ENCODE measurements at regions not wholly inside any gene's neighbourhood (a gene's known extent, or its start where the extent isn't known, plus 50 kb on each side); places are given as distances from the start of the nearest gene placed in this dataset.

DNA sequence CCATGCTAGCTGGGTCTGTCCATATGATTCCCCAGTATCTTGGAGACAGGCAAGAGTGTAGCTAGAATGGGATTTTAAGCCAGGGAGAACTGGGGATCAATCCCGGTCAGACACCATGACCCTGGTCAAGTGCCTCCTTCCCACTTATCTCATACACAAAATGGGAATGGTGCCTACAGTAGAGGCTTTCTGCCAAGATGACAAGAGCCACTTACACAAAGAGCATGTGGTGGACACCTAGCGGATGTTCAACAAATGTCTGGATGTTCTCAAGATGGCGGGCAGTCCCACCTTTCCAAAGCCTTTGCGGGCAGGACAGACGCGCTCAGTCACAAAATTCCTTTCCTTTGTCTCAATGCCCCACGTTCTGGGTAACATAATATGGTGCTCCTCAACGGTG lies 57.3 kb downstream of the MAF start:
- no peak for DNase-seq

DNA sequence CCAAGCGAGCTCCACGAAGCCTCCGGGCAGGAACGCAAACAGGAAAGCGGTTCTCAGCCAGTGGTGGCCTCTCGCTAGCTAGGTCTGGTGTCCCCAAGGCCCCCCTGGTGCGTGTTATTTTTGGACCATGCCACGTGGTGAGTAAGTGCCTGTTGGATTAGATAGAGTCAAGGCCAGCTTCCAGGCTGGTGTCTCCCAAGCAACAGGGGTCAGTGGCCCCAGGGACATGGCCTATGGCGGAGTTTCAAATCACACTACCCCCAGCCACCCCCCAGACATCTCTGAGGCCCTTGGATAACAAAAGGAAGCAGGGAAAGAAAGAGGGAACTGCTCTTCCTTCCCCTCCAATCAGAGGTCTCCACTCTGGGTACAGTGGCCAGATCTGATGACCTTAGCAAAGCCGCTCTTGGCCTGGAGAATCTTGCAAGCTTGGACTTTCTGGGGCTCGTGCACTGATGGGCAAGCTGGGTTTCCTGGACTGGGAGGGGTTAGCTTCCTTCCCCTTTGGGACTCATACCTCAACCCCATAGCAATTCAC lies 58.2 kb downstream of the MAF start:
- no peak for DNase-seq

DNA sequence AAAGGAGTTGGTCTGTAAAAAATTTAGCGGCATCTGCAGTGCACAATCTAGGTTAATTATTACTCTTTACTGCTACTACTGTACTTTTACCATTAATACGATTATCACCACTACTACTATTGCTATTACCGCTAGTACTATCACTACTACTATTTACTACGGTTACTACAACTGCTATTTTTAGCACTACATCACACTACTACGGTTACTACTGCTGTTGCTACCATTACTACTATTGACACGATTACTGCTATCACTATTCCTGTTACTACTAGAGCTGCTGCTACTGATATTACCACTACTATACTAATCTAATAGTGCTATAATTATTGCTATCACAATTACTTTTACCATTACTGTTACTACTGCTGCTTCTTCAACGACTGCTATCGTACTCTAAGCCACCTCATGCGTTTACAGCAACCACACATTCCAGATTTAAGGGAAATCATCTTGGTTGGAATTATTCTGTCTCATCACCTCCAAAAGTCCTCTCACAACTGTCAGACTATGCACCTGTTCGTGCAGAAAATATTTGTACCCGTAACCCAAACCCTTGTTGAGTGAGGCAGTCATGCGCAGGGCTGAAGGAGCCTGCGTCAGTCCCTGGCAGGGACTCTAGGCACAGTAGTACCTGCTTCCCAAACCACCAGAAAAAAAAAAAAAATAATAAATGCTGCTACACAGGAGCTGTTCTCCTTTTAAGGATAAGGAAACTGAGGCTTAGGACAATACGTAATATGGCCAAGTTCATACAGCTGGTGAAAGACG lies 59.5 kb downstream of the MAF start:
- no peak for DNase-seq

DNA sequence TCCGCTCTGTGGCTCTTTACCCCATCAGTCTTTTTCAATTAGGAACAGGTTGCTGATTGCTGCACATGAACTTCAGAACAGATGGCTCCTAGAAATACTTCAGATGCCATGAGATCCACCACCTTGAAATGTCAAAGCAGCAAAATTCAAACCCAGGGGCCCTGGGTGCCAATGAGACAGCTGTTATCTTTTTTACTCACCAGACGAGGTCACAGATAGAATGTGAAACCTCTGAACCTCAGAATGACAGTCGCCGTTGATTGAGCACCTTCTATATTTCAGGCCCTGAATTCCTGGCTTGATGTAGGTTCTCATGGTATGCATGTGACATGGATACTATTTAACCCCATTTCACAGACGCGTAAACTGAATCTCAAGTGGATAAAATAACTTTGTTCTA lies 63.0 kb downstream of the MAF start:
- no peak for DNase-seq

DNA sequence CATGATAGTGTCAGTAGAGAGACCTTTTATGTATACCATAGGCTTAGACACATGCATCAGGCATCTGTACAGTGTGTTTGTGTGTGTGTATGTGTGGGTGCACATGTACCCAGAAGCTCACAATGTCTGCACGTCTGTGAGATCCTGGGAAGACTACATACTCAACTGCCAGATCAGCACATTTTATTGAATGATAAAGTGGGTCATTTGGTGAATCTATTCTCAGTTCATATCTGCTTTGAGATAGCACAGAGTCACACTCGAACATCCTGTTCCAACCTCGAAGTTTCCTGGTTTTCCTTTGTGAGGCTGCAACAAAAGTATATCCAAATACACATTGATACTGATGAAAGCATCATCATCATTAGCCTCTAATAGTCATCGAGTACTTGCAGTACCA lies 63.6 kb downstream of the MAF start:
- no peak for DNase-seq

DNA sequence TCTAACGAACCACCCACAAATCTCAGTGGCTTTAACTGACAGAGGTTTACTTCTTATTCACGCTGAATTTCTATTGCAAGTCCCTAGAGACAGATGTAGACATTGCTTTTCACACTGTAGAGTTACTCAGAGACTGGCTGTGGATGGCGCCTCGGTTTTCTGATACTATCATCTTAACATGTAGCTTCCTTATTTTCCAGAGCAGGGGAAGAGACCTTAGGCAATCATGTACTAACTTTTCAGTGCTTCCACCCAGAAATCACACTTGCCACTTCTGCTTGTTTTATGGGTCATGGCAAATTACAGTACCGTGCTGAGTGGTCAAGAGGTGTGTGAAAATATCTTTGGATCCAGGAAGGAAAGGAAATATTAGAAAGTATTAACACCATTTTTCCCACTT lies 65.4 kb downstream of the MAF start:
- DNase-seq: no peak

DNA sequence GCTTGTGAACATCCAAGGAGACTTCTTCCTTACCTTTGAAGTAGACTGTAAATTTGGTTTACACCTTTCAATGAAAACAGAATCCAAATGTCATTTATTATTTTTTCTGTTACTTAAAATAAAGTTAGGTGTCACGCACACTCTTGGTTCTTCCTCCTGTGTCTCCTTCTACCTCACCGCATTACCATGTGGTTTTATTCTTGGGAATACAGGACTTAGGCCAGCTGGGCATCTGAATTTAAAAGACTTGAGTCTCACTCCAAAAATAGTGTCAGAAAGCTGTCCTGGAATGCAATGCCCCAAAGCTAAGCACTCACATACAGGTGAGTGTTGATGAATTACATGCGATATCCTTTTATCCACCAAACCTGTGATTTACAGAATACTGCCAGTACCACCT lies 66.4 kb downstream of the MAF start:
- DNase-seq: no peak

DNA sequence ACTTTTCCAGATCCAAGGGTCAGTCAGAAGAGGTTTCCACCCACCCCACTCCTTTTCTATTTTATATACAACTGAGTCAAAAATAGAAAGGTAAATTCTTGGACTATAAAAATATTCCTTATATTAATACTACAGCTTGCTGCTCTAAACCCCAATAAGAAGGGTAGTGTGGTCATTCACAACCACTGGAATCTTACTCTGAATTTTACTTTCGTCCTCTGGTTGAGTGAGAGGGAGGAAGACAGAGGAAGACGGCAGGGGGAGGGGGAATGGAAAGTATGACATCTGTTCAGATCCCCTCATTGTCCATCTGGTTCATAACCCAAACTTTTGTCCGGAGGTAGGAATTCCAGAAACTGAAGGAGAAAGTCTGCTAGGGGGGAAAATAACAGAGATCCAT lies 67.2 kb downstream of the MAF start:
- no peak for DNase-seq

DNA sequence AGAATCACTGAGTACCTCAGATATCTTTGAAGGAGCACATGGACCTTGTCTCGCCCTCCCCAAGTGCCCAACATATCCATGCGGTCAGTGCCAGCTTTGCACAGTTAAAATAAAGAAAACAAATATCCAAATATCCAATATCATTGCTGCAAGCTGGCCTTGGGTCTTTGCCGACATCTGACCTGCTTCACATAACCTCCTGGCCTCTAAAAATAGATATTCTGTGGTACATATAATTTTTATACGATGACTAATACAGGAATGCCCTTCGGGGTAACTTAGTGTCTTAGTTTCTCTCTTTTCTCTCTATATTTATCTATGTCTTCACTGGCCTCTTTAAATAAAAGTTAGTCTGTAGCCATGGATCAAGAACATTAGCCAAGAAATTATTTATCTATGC lies 67.8 kb downstream of the MAF start:
- no peak for DNase-seq

DNA sequence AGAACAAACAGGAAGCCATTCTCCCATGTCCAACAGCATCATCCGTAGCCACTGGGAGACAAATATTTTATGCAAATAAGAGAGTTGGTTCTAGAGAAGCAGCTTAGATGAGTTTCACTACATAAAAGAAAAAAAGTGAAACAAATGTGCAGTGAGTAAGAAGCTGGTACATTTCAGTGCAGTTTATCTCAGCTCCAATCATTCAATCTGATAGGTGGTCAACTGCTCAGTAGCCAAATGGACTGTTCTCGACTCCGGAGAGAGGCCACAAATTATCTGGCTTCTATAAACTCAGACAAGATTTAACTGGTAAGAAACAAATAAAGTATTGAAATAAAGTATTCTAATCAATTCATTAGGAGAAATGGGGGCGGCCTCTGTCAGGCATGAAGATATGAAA lies 68.3 kb downstream of the MAF start:
- no peak for DNase-seq

DNA sequence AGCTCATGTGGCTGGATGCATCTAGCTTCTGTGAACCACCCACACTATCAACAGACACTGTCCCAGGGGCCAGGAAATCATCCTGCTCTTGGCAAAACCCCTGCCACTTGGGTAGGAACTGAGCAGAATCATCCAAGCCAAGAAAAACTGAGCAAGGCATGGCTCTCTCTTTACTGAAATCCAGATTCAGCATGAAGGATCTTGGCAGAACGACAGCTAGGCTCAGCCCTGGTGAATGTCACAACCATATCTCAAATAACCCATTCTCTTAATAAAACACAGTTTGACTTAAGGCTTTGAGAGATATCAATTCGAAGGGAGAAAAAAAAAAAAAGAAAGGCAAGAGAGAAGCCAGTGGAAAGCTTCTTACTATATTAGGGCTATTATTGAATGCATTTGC lies 72.2 kb downstream of the MAF start:
- DNase-seq: no peak

DNA sequence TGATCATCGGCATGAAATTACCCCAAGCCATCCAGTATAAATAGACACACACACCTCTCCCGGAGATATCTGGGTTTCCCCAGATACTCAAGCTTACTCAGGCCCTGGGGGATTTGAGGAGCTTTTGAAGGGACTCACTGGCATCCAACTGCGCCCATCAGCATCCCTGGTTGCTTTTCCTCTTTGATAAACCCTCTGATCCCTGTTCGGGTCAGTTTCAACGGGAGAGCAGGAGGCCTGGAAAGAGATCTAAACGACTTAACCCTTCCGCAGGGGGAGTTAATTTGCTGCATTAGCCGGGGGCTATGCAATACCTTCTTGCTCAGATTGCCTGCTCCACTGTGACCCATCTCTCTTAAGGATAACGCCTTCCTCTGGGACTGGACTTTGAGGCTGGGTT lies 76.6 kb downstream of the MAF start:
- DNase-seq: no peak

DNA sequence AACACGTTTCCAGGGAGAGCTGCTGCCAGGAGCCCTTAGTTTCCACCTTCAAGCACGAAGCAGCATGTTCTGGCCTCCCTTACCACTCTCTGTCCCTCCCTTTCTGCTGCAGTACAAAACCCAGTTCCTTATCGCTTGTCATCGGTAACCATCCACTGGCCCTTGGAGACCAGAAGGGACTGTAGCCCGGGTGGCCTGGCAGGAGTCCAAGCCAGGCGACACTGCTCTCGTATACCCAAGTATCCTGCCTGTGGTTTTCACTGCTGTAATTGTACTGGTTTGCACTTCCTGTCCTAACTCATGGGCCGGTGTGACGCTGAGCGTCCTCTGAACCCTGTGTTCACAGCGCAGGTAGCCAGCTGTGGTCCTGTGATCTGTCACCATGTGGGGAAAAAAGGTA lies 81.1 kb downstream of the MAF start:
- no peak for DNase-seq

DNA sequence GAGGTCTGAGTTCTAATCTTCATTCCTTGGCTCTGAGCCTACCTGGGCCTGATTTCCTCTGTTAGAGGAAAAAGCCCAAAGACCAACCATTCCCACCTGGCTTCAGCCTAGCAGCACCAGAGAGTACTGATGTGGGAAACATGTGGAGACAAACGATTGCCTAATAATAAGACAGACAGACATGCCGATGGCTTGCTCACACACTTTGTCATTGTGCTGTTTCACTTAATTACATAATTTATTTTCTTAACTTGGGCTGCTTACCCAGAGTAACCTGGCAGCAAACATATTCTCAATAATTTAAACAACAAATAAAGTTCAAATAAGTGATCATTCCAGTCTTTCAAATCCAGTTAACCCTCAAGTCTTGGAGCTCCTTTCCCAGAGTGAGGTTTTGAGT lies 83.4 kb downstream of the MAF start:
- no peak for DNase-seq

DNA sequence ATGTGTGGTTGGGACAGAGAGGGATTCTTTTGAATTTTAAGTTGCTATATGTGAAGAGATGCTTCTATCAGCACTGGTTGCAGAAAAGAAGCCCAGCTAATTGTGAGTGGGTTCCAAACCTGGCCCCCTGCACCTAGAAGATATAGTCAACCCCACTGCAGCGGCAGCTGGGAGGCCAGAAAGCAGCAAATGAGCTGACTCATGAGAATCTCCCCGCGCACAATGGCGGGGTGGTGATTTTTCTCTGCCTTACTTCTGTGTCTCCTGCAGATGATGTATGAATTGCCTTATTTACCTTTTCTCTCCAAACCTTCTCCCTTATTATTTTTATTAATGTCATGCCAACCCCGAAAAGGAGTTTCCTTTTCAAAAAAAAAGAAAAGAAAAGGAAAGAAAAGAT lies 89.7 kb downstream of the MAF start:
- no peak for DNase-seq

DNA sequence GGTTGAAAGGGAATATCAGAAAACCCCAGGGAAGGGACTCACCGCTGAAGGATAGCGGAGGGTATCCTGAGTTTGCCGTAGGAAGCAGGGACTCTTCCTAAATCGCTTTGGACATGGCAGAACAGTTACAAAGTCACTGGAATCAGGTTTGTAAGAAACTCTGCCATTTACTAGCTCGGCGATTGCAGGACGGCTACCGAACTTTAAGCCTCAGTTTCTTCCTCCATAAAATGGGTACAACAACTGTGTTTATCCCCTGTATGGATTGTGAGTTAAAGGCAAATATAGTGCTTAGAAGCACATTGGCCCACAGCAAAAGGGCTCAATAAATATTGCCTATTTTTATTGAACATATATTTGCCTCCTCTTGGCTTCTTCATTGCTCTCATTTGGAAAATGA lies 90.6 kb downstream of the MAF start:
- no peak for DNase-seq

DNA sequence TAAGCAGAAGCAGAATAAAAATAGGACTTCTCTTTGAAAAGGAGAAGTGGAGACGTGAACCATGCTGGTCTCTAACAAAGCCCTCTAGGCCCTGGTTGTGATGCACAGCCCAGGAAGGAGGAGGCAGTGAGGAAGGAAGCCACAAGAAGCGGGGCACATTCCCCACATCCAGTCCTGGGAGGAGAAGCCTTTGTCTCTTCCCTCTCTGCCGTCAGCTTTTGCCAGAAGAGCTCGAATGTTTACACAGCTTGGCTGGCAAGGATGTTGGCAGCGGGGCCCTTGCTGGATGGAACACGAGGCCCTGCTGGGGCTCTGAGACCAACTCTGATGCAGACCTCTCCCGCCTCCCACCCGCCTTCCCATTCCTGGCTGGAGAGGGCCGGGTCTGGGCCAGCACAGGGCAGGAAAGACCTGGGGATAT lies 91.3 kb downstream of the MAF start:
- no peak for DNase-seq

DNA sequence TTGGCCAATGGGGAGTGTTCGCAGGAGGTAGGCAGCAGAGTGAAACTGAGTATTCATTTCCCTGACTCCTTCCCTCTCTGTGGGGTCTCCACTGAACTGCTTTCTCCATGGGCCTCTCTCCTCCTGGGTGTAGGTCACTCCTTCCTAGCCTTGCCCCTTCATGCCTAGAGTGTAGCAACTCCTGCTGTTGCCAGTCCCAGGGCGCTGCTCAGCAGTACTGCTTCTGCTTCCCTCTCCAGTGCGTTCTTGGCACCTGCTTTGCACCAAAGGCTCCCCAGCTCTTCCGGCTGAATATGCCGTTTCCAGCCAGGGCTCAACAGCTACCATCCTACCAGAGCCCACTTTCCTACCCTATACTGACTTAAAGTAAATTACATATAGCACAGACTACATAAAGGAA lies 92.2 kb downstream of the MAF start:
- DNase-seq: no peak

DNA sequence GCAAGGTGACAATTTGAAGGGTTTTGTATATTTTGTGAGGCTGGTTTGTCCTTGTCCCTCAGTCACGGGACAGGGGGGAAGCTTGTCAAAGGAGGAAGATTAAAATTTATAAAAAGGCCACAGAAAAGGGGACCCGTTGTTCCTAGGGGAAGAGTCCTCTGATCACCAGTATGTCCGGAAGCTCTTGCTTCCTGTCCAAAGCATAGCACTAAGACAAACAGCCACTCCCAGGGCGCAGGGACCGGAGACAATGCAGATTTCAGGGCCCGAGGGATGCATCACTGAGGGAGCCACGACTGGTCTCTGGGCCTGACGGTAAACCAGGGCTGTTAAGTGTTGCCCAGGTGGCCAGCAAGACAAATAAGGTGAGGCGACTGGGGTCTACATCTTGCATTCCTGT lies 95.2 kb downstream of the MAF start:
- no peak for DNase-seq

DNA sequence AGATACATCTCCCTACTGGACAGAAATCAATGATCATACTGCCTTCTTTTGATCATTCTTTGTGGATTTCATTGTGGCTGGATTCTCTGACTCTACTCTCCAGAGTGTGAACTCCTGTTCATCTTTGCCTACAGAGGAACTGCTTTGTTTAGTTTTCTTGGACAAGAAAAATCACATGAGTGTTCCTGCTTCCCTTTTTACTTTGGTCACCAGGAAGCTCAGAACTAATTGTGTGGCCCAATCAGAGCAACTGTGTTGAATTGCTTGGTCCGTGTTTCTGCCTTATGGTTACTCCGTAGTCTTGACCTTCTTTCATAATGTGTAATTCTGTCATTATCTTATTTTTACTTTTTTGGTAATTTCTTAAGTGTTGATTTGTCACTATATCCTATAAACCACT lies 97.0 kb downstream of the MAF start:
- no peak for DNase-seq

DNA sequence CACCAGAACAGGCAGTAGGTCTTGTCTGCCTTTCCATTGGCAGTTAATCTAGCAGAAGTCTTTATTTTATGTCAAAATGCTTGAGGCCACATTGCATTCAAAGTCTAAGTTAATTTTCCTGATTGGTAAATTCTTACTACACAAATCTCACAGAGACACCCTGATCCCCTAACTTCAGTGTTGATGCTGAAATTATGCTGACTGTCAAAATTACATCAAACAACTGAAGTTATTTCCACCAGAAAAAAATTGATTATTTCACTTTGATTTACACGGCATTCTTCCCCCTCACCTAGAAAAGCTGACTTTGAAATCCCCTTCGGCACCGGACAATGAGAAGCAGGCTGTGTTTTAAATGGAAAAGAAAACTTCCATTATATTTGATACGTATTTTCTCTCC lies 99.1 kb downstream of the MAF start:
- no peak for DNase-seq

DNA sequence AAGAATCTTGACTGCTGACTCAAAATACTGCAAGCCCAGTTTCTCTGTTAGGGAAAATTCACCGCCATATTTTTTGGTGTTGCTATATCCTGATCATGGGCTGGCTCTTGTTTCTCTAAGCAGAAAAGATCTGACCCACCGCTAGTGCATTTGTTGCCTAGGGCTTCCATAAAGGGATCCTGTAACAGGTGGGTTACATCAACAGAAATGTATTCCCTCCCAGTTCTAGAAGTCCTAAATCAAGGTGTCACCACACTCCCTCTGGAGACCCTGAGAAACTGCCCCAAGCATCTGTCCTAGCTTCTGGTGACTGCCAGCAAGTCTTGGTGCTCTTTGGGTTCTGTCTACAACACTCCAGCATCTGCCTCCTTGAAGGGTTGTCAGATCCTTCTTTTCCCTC lies 99.7 kb downstream of the MAF start:
- no peak for DNase-seq

DNA sequence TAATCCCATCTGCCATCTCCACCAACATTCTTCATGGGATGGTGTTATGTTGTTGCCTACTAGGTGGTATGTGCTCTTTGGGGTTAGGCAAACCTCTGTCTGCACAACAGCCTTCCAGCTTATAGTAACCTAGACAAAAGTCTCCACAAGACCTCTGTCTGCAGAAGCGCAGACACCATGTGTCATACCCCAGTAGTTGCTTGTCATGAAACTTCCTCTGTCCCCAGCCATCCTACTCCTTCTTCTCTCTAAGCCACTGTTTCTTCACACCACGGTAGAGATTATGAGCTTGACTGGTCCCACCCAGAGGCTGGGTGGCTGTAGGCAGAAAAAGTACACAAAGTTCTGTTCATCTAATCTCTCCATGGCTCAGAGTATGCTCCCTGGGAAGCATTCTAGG lies 100.3 kb downstream of the MAF start:
- DNase-seq: no peak

DNA sequence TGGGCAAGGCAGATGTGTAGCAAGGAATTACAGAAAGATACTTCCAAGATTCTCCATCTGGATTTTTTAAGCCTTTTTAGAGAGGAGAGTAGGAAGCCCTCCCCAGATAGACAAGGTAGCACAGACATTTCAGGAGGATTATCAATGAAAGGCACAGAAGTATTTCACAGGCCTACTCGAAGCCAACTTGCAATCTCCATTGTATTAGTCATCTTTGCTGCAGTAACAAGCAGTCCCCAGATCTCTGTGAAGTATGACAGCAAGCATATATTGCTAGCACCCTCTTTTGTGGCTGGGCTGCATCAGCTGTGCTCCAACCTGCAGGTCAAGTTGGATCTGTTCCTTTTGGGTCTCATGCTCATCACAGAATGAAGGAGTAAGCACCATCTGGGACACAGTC lies 101.6 kb downstream of the MAF start:
- no peak for DNase-seq

DNA sequence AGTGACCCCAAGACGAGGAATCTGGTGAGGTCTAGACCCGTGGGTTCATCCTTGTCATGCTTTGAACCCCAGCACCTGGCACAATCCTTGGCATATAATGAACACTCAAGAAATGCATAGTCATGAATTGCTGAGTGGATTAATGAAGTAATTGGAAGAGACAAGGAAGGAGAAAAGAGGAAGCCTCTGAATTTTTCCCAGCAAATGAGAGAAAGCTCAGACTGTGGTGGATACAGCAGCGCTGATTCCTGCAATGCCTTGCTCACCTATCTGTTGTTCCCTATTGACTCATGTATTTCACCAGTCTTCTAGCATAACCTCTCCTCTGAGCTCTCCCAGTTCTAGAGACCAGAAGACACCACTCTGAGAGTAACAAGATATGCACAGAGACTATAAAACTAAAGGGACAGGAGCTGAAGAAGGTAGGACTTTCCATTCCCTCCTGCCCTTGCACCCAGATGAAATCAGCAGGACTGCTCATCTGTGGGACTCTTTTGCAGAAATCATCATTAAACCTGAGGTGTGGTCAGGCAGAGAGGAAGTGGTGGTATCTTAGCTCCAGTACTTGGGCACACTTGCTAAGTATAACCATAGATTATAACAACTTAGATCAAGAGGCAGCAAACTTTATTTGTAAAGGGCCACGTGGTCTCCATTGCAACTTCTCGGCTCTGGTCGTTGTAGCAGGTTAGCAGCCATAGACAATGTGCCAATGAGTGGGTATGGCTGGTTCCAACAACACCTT lies 102.8 kb downstream of the MAF start:
- no peak for DNase-seq

Measured in stimulated activated CD8-positive, alpha-beta memory T cell treated with anti-CD3 and anti-CD28 coated beads, Interleukin-4, amount 100 ng/mL, for 48 hours (primary cell).